Activated CD8-positive, alpha-beta memory T cell treated with anti-CD3 and anti-CD28 coated beads, Interleukin-2, amount 10 ng/mL, durations not matched to agents 7 days and 5 days (primary cell): ENCODE measurements at regions not wholly inside any gene's neighbourhood (a gene's known extent, or its start where the extent isn't known, plus 50 kb on each side); places are given as distances from the start of the nearest gene placed in this dataset.

Experiments used
- ATAC-seq: fragments of 150-1000 bp; cut with Tn5 transposase; one replicate; pipeline ENCODE4 v1.10.0; 2021; ENCODE audit warnings: moderate library complexity
- CTCF ChIA-PET: fragments of 350-600 bp; sonication (Branson Sonifier 250); formaldehyde crosslinking; loops from one replicate; lab custom pipeline; 2021; ENCODE audit warnings: antibody characterized with exemption; lab: Charles Lee
- DNase-seq: peaks from one replicate; pipeline ENCODE4 v3.0.0-alpha.2; 2020
- H3K27ac Mint-ChIP-seq: one replicate; pipeline ENCODE4 v1.8.0; 2021; ENCODE audit warnings: mild to moderate bottlenecking, mixed read lengths
- H3K27me3 Mint-ChIP-seq: one replicate; pipeline ENCODE4 v1.8.0; 2021; ENCODE audit warnings: mixed read lengths
- H3K36me3 Mint-ChIP-seq: one replicate; pipeline ENCODE4 v1.8.0; 2021; ENCODE audit warnings: mild to moderate bottlenecking, mixed read lengths
- H3K4me1 Mint-ChIP-seq: one replicate; pipeline ENCODE4 v1.8.0; 2021; ENCODE audit warnings: mixed read lengths
- H3K4me3 Mint-ChIP-seq: one replicate; pipeline ENCODE4 v1.8.0; 2021; ENCODE audit warnings: mild to moderate bottlenecking, moderate library complexity, mixed read lengths
- H3K9me3 Mint-ChIP-seq: one replicate; pipeline ENCODE4 v1.8.0; 2022; ENCODE audit warnings: low read depth, mixed read lengths

GRCh38 chr5:3512361-3513095 lies 83.1 kb upstream of the IRX1 start:
- CTCF ChIA-PET, result no interaction called here
- ATAC-seq (no peak), DNase-seq (no peak)
- Mint-ChIP-seq H3K27me3 (no peaks in the 10 kb centered on the region), H3K36me3 (no peaks in the 10 kb centered on the region), H3K4me1 (no peaks in the 10 kb centered on the region), H3K4me3 (no peak overlapping the region), H3K9me3 (peaks cover 6% of the 10 kb centered on the region), H3K27ac (no peak overlapping the region)

GRCh38 chr5:3511934-3512333 lies 83.7 kb upstream of the IRX1 start:
- no peak overlapping the region for H3K4me3 Mint-ChIP-seq

DNA sequence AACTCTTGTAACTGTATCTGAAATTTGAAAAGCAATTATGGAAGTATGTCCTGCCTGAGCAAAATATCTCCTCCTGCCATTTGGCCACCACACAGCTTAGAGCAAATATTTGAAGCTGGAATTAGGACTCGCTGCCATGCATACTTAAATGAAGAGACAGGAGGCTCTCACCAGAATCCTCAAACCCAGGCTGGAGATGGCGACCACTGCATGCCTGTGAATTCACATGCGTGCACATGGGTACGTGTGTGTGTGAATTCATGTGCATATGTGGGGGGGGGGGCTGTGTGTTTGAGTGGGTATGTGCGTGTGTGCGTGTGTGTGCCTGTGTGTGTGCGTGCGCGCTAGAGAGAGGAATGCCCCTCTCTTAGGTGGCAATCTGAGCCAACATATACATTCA lies 84.1 kb upstream of the IRX1 start:
- no peaks in the 10 kb centered on the region for H3K4me1 Mint-ChIP-seq
- no peak overlapping the region for H3K4me3 Mint-ChIP-seq
- H3K27ac Mint-ChIP-seq, result no peak overlapping the region
- CTCF ChIA-PET, result no interaction called here
- DNase-seq (no peak), ATAC-seq (no peak)
- H3K27me3 Mint-ChIP-seq, result no peaks in the 10 kb centered on the region
- H3K36me3 Mint-ChIP-seq, result no peaks in the 10 kb centered on the region
- peaks cover 6% of the 10 kb centered on the region for H3K9me3 Mint-ChIP-seq

More at GRCh38 chr5:3511934-3512333, 83.7 kb upstream of the IRX1 start:
- DNase-seq (no peak), ATAC-seq (no peak)
- CTCF ChIA-PET, result no interaction called here
- peaks cover 6% of the 10 kb centered on the region for H3K9me3 Mint-ChIP-seq
- H3K27me3 Mint-ChIP-seq, result no peaks in the 10 kb centered on the region
- H3K36me3 Mint-ChIP-seq, result no peaks in the 10 kb centered on the region
- H3K4me1 Mint-ChIP-seq, result no peaks in the 10 kb centered on the region
- no peak overlapping the region for H3K27ac Mint-ChIP-seq

DNA sequence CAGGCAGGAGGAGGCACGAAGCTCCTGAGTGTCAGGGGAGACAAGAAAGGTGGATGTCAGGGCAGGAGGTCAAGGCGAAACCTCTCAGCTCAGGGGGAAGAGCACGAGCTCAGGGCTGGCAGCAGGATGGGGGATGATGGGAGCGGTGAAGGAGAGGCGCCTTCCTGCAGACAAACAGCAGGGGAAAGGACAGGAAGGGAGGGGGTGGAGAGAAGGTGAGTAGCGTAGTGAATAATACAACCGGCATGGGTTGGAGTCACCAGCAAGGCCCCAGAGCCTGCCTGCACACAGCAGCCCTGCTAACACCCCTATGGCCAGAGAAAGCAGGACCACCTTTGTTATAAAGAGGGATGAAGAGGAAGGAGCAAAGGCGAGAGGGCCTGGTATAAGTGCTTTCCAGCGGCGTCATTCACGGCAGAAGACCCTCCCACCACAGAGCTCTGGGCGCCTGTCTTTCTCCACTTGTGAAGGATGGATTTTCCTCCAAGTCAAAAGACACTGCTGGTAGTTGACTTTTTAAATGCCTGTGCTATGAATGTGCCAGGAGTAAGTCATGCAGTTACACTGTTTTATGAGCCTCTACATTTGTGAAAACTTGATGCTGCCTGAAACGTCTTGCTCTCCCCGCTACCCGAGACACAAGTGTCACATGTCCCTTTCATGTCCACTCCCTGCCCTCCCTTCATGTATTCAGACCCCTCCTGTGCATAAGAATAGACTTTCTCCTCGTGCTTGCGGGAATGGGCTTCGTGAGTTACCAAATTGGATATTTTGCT lies 84.8 kb upstream of the IRX1 start:
- Mint-ChIP-seq H3K27me3 (no peaks in the 10 kb centered on the region), H3K27ac (no peak overlapping the region), H3K9me3 (peaks cover 6% of the 10 kb centered on the region), H3K4me3 (no peak overlapping the region), H3K36me3 (no peaks in the 10 kb centered on the region), H3K4me1 (no peaks in the 10 kb centered on the region)
- CTCF ChIA-PET, result no interaction called here
- no peak for ATAC-seq
- DNase-seq, result no peak

- H3K27ac Mint-ChIP-seq, result no peak overlapping the region
- ATAC-seq, result no peak
- DNase-seq, result no peak
- CTCF ChIA-PET, result no interaction called here
- no peaks in the 10 kb centered on the region for H3K4me1 Mint-ChIP-seq
- H3K9me3 Mint-ChIP-seq, result peaks cover 8% of the 10 kb centered on the region
- H3K4me3 Mint-ChIP-seq, result no peak overlapping the region
- no peaks in the 10 kb centered on the region for H3K27me3 Mint-ChIP-seq
- H3K36me3 Mint-ChIP-seq, result no peaks in the 10 kb centered on the region
Observed at GRCh38 chr5:3509290-3509689, 86.3 kb upstream of the IRX1 start.

GRCh38 chr5:3508395-3508794 lies 87.2 kb upstream of the IRX1 start:
- CTCF ChIA-PET, result no interaction called here
- H3K4me1 Mint-ChIP-seq, result no peaks in the 10 kb centered on the region
- peaks cover 8% of the 10 kb centered on the region for H3K9me3 Mint-ChIP-seq
- no peak for DNase-seq
- H3K27ac Mint-ChIP-seq, result no peak overlapping the region
- H3K4me3 Mint-ChIP-seq, result no peak overlapping the region
- no peak for ATAC-seq
- H3K36me3 Mint-ChIP-seq, result no peaks in the 10 kb centered on the region
- H3K27me3 Mint-ChIP-seq, result no peaks in the 10 kb centered on the region

DNA sequence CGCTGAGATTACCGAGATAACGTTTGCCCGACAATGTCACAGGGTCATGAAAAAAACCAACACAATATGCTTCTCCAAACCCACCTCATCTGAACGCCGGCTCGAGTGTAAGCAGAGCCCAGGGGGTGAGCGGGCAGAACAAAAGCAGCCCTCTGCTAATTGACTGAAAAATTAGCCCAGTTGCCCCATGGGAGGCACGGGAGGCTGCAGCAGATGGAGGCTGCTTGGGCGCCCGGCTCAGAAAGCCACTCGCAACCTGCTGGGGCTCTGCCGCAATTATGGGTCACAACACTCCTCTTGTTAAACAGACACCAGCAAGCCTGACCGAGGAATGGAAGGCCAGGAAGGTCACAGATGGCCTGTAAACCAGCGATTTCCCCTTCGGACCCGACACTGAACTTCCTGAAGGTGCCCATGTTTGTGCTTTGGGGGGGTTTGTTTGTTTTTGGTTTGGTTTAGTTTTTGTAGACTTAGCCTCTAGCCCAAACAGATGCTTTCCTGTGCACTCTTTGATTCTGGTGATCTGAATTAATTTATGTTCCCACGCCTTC lies 104.6 kb upstream of the IRX1 start:
- DNase-seq (no peak), ATAC-seq (no peak)
- CTCF ChIA-PET, result no interaction called here
- no peak overlapping the region for H3K27ac Mint-ChIP-seq
- H3K27me3 Mint-ChIP-seq, result no peaks in the 10 kb centered on the region
- H3K36me3 Mint-ChIP-seq, result peaks cover 1% of the 10 kb centered on the region
- no peak overlapping the region for H3K4me3 Mint-ChIP-seq
- H3K4me1 Mint-ChIP-seq, result no peaks in the 10 kb centered on the region
- peaks cover 20% of the 10 kb centered on the region for H3K9me3 Mint-ChIP-seq

DNA sequence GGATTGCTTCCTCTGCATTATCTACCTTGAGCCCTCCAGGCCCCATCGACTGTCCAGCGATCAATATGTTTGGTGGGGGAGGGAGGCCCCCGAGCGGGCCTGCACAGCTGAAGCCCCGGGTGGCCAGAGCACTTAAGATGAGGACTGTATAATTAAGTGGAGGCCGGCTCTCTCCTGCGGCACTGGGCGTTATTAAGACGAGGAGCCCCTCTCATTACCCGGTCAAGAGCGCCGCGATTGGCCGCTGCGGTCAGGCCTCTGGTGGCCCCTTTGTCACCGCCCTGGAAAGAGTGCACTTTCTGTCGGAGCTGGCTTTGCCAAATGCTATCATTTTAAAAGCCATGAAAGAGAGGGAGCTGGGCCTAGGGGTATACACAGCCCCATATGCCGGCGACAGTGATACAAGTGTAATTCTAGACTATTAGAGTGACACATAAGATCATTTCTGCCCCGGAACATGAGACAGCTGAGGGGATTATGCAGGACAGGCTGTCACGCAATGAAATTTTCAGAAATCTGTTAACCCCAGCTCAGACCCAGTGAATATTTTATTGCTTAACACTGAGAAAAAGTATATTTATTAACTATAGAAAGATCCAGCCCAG lies 106.3 kb upstream of the IRX1 start:
- DNase-seq (no peak), ATAC-seq (no peak)
- Mint-ChIP-seq H3K4me3 (no peak overlapping the region), H3K36me3 (peaks cover 1% of the 10 kb centered on the region), H3K27ac (no peak overlapping the region), H3K9me3 (peaks cover 20% of the 10 kb centered on the region), H3K27me3 (no peaks in the 10 kb centered on the region), H3K4me1 (no peaks in the 10 kb centered on the region)
- CTCF ChIA-PET, result no interaction called here

- ATAC-seq (no peak), DNase-seq (no peak)
- Mint-ChIP-seq H3K9me3 (peaks cover 17% of the 10 kb centered on the region), H3K4me1 (no peaks in the 10 kb centered on the region), H3K4me3 (no peak overlapping the region), H3K27ac (no peak overlapping the region), H3K36me3 (no peaks in the 10 kb centered on the region), H3K27me3 (no peaks in the 10 kb centered on the region)
- CTCF ChIA-PET, result no interaction called here
Observed at GRCh38 chr5:3484836-3485235, 110.8 kb upstream of the IRX1 start.

DNA sequence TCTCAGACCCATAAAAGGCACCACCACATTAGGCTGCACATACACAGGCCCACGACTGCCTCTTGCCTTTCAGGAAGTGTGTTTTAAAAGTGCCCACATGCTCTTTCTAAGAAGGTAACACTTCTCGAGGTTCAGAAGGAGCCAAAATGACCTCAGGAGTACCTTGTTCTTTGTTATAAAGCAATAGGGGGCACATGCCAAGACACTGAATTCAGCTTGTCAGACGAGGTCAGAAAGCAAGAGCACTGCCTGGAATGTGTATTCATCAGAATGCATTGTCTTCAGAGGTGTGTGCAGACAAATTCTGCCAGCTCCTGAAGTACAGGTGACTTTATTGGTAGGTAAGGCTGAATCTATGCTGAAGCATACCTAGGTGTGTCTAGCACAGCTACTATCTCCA lies 114.5 kb upstream of the IRX1 start:
- no peak for DNase-seq
- H3K4me3 Mint-ChIP-seq, result no peak overlapping the region
- no peaks in the 10 kb centered on the region for H3K4me1 Mint-ChIP-seq
- H3K27ac Mint-ChIP-seq, result no peak overlapping the region
- H3K27me3 Mint-ChIP-seq, result no peaks in the 10 kb centered on the region
- no peaks in the 10 kb centered on the region for H3K36me3 Mint-ChIP-seq
- peaks cover 11% of the 10 kb centered on the region for H3K9me3 Mint-ChIP-seq
- CTCF ChIA-PET, result no interaction called here
- no peak for ATAC-seq

- no peaks in the 10 kb centered on the region for H3K9me3 Mint-ChIP-seq
- no peak for DNase-seq
- H3K27me3 Mint-ChIP-seq, result no peaks in the 10 kb centered on the region
- H3K36me3 Mint-ChIP-seq, result no peaks in the 10 kb centered on the region
- no peak for ATAC-seq
- H3K27ac Mint-ChIP-seq, result no peak overlapping the region
- no peak overlapping the region for H3K4me3 Mint-ChIP-seq
- H3K4me1 Mint-ChIP-seq, result no peaks in the 10 kb centered on the region
- CTCF ChIA-PET, result no interaction called here
Observed at GRCh38 chr5:3475674-3476073, 120.0 kb upstream of the IRX1 start.

GRCh38 chr5:3466392-3466791 lies 129.2 kb upstream of the IRX1 start:
- Mint-ChIP-seq H3K4me1 (no peaks in the 10 kb centered on the region), H3K27ac (no peak overlapping the region), H3K9me3 (peaks cover 4% of the 10 kb centered on the region), H3K36me3 (no peaks in the 10 kb centered on the region), H3K4me3 (no peak overlapping the region), H3K27me3 (no peaks in the 10 kb centered on the region)
- DNase-seq (no peak), ATAC-seq (no peak)
- CTCF ChIA-PET, result no interaction called here

- no peak overlapping the region for H3K27ac Mint-ChIP-seq
- no peaks in the 10 kb centered on the region for H3K4me1 Mint-ChIP-seq
- CTCF ChIA-PET, result no interaction called here
- ATAC-seq (no peak), DNase-seq (no peak)
- H3K27me3 Mint-ChIP-seq, result no peaks in the 10 kb centered on the region
- H3K9me3 Mint-ChIP-seq, result peaks cover 9% of the 10 kb centered on the region
- H3K36me3 Mint-ChIP-seq, result no peaks in the 10 kb centered on the region
- no peak overlapping the region for H3K4me3 Mint-ChIP-seq
Observed at GRCh38 chr5:3460416-3460815, 135.2 kb upstream of the IRX1 start.
